ENCODE measurements at regions not wholly inside any gene's neighbourhood (a gene's known extent, or its start where the extent isn't known, plus 50 kb on each side); places are given as distances from the start of the nearest gene placed in this dataset.
A peak's percentile ranks its signal among the peaks of the same experiment; 100 is the strongest.

DNA sequence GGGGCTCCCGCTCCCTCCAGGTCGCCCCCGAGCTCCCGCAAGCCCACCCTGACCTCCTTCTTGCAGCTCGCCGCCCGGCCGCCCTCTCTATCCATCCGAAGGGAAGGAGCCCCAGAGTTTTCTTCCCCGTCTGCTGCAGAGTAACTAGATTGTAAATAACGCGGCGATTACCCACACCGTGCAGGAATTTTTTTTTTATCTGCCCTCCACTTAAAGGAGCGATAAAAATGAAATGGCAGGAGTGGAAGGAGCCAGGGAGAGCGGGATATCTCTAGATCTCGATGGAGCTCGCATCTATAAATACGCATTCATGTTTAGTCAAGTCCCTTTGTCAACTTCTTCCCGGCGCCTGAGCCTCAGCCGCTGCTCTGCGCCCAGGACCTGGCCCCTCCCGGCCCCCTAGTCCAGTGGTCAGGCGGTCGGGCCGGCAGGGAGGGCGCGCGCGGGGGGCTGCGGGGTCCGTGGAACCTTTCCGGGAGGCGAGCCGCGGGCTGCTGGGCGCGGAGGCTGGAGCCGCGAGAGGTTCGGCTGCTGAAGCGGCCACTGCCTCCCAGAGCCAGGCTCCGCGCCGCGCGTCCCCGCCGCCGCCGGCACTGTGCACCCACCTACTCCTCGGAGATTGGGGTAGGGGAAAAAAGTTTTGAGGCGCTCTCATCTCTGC lies 386.0 kb downstream of the BCAT1 start:
- Histone ChIP-seq H3K27me3 (ENCODE audit: control insufficient read depth, insufficient read depth, low read length) (peaks cover 58% of the 10 kb centered on the region), H3K9me3 (ENCODE audit: control insufficient read depth, insufficient read depth, low read depth, low read length) (no peaks in the 10 kb centered on the region), H3K4me1 (ENCODE audit: control insufficient read depth, insufficient read depth, low read length) (peaks cover 5% of the 10 kb centered on the region; the same call in 1 of the 2 replicates), H3K4me3 (ENCODE audit: low read depth in 2 of 2, low read length in 2 of 2) (peak overlapping the region; percentile 31 to 53), H3K36me3 (ENCODE audit: control insufficient read depth, insufficient read depth, low read length) (no peaks in the 10 kb centered on the region), H3K27ac (ENCODE audit: low read length) (no peak overlapping the region)
- POLR2A ChIA-PET = no interaction called here
- CTCF ChIA-PET = no interaction called here
- no peak for TF ChIP-seq POLR2AphosphoS5 (IDR thresholded peaks at IDR 0.05; ENCODE audit: low read depth, low read length)
- no peak for TF ChIP-seq SIN3A (IDR thresholded peaks at IDR 0.05; ENCODE audit: borderline replicate concordance, insufficient read depth, low read depth, low read length)
- TF ChIP-seq, protein P1, sequence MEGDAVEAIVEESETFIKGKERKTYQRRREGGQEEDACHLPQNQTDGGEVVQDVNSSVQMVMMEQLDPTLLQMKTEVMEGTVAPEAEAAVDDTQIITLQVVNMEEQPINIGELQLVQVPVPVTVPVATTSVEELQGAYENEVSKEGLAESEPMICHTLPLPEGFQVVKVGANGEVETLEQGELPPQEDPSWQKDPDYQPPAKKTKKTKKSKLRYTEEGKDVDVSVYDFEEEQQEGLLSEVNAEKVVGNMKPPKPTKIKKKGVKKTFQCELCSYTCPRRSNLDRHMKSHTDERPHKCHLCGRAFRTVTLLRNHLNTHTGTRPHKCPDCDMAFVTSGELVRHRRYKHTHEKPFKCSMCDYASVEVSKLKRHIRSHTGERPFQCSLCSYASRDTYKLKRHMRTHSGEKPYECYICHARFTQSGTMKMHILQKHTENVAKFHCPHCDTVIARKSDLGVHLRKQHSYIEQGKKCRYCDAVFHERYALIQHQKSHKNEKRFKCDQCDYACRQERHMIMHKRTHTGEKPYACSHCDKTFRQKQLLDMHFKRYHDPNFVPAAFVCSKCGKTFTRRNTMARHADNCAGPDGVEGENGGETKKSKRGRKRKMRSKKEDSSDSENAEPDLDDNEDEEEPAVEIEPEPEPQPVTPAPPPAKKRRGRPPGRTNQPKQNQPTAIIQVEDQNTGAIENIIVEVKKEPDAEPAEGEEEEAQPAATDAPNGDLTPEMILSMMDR (IDR thresholded peaks at IDR 0.05) = no peak
- TF ChIP-seq TCF7L2 (IDR thresholded peaks at IDR 0.05; ENCODE audit: low read depth, low read length) = no peak
- TF ChIP-seq, protein P2, sequence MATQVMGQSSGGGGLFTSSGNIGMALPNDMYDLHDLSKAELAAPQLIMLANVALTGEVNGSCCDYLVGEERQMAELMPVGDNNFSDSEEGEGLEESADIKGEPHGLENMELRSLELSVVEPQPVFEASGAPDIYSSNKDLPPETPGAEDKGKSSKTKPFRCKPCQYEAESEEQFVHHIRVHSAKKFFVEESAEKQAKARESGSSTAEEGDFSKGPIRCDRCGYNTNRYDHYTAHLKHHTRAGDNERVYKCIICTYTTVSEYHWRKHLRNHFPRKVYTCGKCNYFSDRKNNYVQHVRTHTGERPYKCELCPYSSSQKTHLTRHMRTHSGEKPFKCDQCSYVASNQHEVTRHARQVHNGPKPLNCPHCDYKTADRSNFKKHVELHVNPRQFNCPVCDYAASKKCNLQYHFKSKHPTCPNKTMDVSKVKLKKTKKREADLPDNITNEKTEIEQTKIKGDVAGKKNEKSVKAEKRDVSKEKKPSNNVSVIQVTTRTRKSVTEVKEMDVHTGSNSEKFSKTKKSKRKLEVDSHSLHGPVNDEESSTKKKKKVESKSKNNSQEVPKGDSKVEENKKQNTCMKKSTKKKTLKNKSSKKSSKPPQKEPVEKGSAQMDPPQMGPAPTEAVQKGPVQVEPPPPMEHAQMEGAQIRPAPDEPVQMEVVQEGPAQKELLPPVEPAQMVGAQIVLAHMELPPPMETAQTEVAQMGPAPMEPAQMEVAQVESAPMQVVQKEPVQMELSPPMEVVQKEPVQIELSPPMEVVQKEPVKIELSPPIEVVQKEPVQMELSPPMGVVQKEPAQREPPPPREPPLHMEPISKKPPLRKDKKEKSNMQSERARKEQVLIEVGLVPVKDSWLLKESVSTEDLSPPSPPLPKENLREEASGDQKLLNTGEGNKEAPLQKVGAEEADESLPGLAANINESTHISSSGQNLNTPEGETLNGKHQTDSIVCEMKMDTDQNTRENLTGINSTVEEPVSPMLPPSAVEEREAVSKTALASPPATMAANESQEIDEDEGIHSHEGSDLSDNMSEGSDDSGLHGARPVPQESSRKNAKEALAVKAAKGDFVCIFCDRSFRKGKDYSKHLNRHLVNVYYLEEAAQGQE (IDR thresholded peaks at IDR 0.05; ENCODE audit: insufficient read depth in 1 of 2, low read depth in 2 of 2, low read length in 1 of 2) = no peak
- BruUV-seq (replicated peaks) = no TSS peak
- DNase-seq (ENCODE audit: low read depth, low spot score) (no peak), ATAC-seq (peak; percentile 67)
- in situ Hi-C loops (cut with HindIII; ENCODE audit: low pct_unique_long_range_greater_than_20kb, low sequenced_read_pairs) = no loop called here
- intact Hi-C loops (cut with micrococcal nuclease; ENCODE audit: unreplicated experiment) = no loop called here

DNA sequence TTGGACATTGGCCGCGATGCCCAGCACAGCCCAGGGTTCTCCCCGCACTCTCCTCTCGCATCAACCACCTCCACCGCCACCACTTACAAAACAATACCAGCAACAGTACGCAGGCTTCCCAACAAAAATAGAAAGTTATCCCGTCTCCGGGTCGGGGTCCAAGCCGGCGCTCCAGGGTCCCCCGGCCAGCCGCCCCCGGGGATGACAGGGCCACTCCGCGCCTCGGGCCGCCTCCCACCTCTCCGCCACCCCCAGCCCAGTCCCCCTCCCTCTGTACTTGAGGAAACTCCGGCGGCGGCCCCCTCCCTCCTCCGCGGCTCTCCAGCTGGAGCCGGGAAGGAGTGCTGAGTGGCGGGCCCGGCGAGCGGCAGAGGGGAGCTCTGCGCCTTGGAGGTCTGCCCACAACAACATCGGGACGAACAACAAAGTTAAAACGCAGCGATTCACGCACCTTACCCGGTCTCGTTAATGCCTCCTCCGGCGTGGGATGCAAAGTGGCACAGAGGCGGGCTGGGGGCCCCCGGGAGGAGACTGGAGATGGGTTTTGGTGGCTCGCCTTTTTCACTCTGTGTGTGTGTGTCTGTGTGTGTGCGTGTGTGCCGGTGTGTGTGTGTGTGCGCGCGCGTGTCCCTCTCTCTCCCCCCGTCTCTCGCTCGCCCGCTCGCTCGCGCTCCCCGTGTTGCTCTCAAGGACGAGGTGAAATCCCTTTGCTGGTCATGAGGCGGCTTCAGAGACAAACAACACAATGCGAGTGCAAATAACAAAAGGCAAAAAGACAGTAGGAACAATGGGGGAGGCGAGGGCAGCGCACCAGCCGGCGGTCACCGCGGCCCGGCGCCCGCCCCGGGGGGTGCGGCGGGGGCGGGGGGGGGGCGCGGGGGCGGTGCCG lies 386.8 kb downstream of the BCAT1 start:
- intact Hi-C loops (cut with micrococcal nuclease; ENCODE audit: unreplicated experiment) = no loop called here
- H3K4me3 ChIP-seq (ENCODE audit: low read depth in 2 of 2, low read length in 2 of 2) = peak overlapping the region; percentile 43 to 57
- H3K36me3 ChIP-seq (ENCODE audit: control insufficient read depth, insufficient read depth, low read length) = no peaks in the 10 kb centered on the region
- H3K27me3 ChIP-seq (ENCODE audit: control insufficient read depth, insufficient read depth, low read length) = peaks cover 59% of the 10 kb centered on the region
- ChIA-PET CTCF (no interaction called here), POLR2A (interaction anchor here (0.7 kb wide), 1 partner anchor 1543 kb away, joined by 3 read pairs; no protein-coding TSS in a partner anchor)
- BruUV-seq (replicated peaks) = no TSS peak
- H3K27ac ChIP-seq (ENCODE audit: low read length) = no peak overlapping the region
- peaks cover 5% of the 10 kb centered on the region; the same call in 1 of the 2 replicates for H3K4me1 ChIP-seq (ENCODE audit: control insufficient read depth, insufficient read depth, low read length)
- DNase-seq (ENCODE audit: low read depth, low spot score) = no peak
- ATAC-seq = peak; percentile 73
- H3K9me3 ChIP-seq (ENCODE audit: control insufficient read depth, insufficient read depth, low read depth, low read length) = no peaks in the 10 kb centered on the region
- TF ChIP-seq TCF7L2 (IDR thresholded peaks at IDR 0.05; ENCODE audit: low read depth, low read length) = 0 out of 2 replicates have a peak, but pooled peaks have one; percentile 18
- TF ChIP-seq, protein P1 (IDR thresholded peaks at IDR 0.05) = no peak
- in situ Hi-C loops (cut with HindIII; ENCODE audit: low pct_unique_long_range_greater_than_20kb, low sequenced_read_pairs) = no loop called here

All from Panc1 (cell line).